Neural cell (in vitro differentiated cells): ENCODE measurements at regions not wholly inside any gene's neighbourhood (a gene's known extent, or its start where the extent isn't known, plus 50 kb on each side); places are given as distances from the start of the nearest gene placed in this dataset.

Experiments
- H2AFZ ChIP-seq: fragments of 200-600, 300-800 bp; sonication (generic), shearing (Covaris generic); 2 replicates; pipeline ENCODE4 v1.6.0; 2014; ENCODE audit warnings: low read depth, mild to moderate bottlenecking, antibody characterized with exemption, low read length, moderate library complexity
- H3F3A ChIP-seq: fragments of 200-600 bp; shearing (Covaris generic); 2 replicates; pipeline ENCODE4 v1.6.1; 2016; ENCODE audit warnings: mild to moderate bottlenecking, moderate library complexity, mixed read lengths, antibody characterized with exemption, low read length; ENCODE audit not compliant: insufficient read depth, poor library complexity, severe bottlenecking
- H3K27ac ChIP-seq: fragments of 200-600, 300-800 bp; sonication (generic), shearing (Covaris generic); 2 replicates; pipeline ENCODE4 v1.5.1; 2014; ENCODE audit warnings: mild to moderate bottlenecking, low read length, moderate library complexity
- H3K27me3 ChIP-seq: fragments of 300-800, 200-600 bp; sonication (generic), shearing (Covaris generic); 2 replicates; pipeline ENCODE4 v1.6.0; 2014; ENCODE audit warnings: mild to moderate bottlenecking, low read depth, low read length, moderate library complexity; ENCODE audit not compliant: insufficient read depth
- H3K36me3 ChIP-seq: fragments of 300-800, 200-600 bp; sonication (generic), shearing (Covaris generic); 2 replicates; pipeline ENCODE4 v1.5.1; 2014; ENCODE audit warnings: mild to moderate bottlenecking, antibody characterized with exemption, low read length, moderate library complexity; ENCODE audit not compliant: insufficient read depth
- H3K4me2 ChIP-seq: fragments of 300-800, 200-600 bp; sonication (generic), shearing (Covaris generic); 2 replicates; pipeline ENCODE4 v1.6.0; 2014; ENCODE audit warnings: mild to moderate bottlenecking, low read length
- H3K4me3 ChIP-seq: fragments of 300-800, 200-600 bp; sonication (generic), shearing (Covaris generic); 2 replicates; pipeline ENCODE4 v1.5.1; 2014; ENCODE audit warnings: mild to moderate bottlenecking, low read length, moderate library complexity
- H3K79me2 ChIP-seq: fragments of 200-600 bp; shearing (Covaris generic); replicated peaks from 2 replicates; pipeline ENCODE4 v1.6.0; 2014; ENCODE audit warnings: mild to moderate bottlenecking, low read length, moderate library complexity; ENCODE audit not compliant: insufficient read depth
- H3K9ac ChIP-seq: fragments of 300-800, 200-600 bp; sonication (generic), shearing (Covaris generic); 2 replicates; pipeline ENCODE4 v1.6.1; 2016; ENCODE audit warnings: mild to moderate bottlenecking, low read length, mixed read lengths
- H3K9me2 ChIP-seq: fragments of 200-600 bp; shearing (Covaris generic); 2 replicates; pipeline ENCODE4 v1.6.1; 2016; ENCODE audit warnings: mild to moderate bottlenecking, low read length, mixed read lengths; ENCODE audit not compliant: insufficient read depth
- H3K9me3 ChIP-seq: fragments of 200-600, 300-800 bp; sonication (generic), shearing (Covaris generic); 2 replicates; pipeline ENCODE4 v1.6.1; 2016; ENCODE audit warnings: mild to moderate bottlenecking, mixed run types, low read length, moderate library complexity, mixed read lengths
- H4K20me1 ChIP-seq: fragments of 200-600 bp; shearing (Covaris generic); 2 replicates; pipeline ENCODE4 v1.6.1; 2016; ENCODE audit warnings: mild to moderate bottlenecking, mixed run types; ENCODE audit not compliant: insufficient read depth
- EP300 ChIP-seq: fragments of 450-650 bp; conservative IDR thresholded peaks from 2 replicates; pipeline ENCODE4 v1.6.1; 2014; ENCODE audit warnings: antibody characterized with exemption, mild to moderate bottlenecking, moderate library complexity; ENCODE audit not compliant: poor library complexity, severe bottlenecking
- EZH2 ChIP-seq: fragments of 200-600, 300-800 bp; shearing (Covaris generic), sonication (generic); IDR thresholded peaks from 2 replicates; pipeline ENCODE4 v1.6.1; 2014; ENCODE audit warnings: antibody characterized with exemption, low read length, borderline replicate concordance, mild to moderate bottlenecking; ENCODE audit not compliant: insufficient read depth, poor library complexity, severe bottlenecking
- MXI1 ChIP-seq: fragments of 450-650 bp; conservative IDR thresholded peaks from 2 replicates; pipeline ENCODE4 v1.6.1; 2014; ENCODE audit warnings: antibody characterized with exemption, mild to moderate bottlenecking; ENCODE audit not compliant: poor library complexity, severe bottlenecking
- POLR2AphosphoS5 ChIP-seq: IDR thresholded peaks from 2 replicates; pipeline ENCODE4 v1.6.1; 2012
- RAD21 ChIP-seq: fragments of 450-650 bp; conservative IDR thresholded peaks from 2 replicates; pipeline ENCODE4 v1.6.1; 2014; ENCODE audit warnings: antibody characterized with exemption, mild to moderate bottlenecking, moderate library complexity
- SMC3 ChIP-seq: fragments of 450-650 bp; conservative IDR thresholded peaks from 2 replicates; pipeline ENCODE4 v1.6.1; 2014; ENCODE audit warnings: antibody characterized with exemption, mild to moderate bottlenecking, moderate library complexity; ENCODE audit not compliant: poor library complexity
- TAF1 ChIP-seq: IDR thresholded peaks from 2 replicates; pipeline ENCODE4 v1.6.1; 2012; ENCODE audit warnings: low read depth
- TF ChIP-seq, protein P1 (sequence below): IDR thresholded peaks from 2 replicates; pipeline ENCODE4 v1.6.1; 2012; ENCODE audit warnings: borderline replicate concordance
- TF ChIP-seq, protein P2 (sequence below): fragments of 450-650 bp; IDR thresholded peaks from 2 replicates; pipeline ENCODE4 v1.5.1; 2014; ENCODE audit warnings: antibody characterized with exemption, mild to moderate bottlenecking, moderate library complexity; ENCODE audit not compliant: poor library complexity, severe bottlenecking

DNA sequence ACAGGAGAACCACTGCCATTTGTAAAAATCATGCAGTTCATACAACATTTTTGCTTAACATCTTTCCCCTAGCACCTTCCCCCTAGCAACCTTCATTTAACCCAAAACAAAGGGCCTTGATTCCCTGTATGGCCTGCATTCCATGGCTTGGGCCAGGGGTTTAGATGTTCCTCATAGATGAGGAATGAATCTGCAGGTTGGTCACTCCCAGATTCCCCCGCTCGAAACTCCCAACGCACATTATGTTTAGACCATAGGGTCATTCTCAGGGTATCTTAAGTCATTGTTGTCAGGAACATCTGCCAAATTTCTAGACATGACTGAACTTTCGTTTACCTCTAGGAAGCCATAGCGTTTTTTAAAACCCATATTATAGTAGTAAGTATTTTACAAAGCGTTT is 282.2 kb upstream of the VLDLR start:
- Histone ChIP-seq H3K4me3 (no peak overlapping the region), H3K9me3 (no peaks in the 10 kb centered on the region), H2AFZ (no peak overlapping the region), H3K36me3 (no peaks in the 10 kb centered on the region), H3K4me2 (no peak overlapping the region), H3K9me2 (no peaks in the 10 kb centered on the region), H3K79me2 (no peaks in the 10 kb centered on the region), H4K20me1 (no peaks in the 10 kb centered on the region), H3K27me3 (no peaks in the 10 kb centered on the region), H3K9ac (no peak overlapping the region), H3K27ac (no peak overlapping the region), H3F3A (no peaks in the 10 kb centered on the region)
- TF ChIP-seq MXI1 (no peak), EP300 (no peak), RAD21 (no peak), SMC3 (no peak), TAF1 (no peak), POLR2AphosphoS5 (no peak), EZH2 (no peak)
- TF ChIP-seq, protein P1, sequence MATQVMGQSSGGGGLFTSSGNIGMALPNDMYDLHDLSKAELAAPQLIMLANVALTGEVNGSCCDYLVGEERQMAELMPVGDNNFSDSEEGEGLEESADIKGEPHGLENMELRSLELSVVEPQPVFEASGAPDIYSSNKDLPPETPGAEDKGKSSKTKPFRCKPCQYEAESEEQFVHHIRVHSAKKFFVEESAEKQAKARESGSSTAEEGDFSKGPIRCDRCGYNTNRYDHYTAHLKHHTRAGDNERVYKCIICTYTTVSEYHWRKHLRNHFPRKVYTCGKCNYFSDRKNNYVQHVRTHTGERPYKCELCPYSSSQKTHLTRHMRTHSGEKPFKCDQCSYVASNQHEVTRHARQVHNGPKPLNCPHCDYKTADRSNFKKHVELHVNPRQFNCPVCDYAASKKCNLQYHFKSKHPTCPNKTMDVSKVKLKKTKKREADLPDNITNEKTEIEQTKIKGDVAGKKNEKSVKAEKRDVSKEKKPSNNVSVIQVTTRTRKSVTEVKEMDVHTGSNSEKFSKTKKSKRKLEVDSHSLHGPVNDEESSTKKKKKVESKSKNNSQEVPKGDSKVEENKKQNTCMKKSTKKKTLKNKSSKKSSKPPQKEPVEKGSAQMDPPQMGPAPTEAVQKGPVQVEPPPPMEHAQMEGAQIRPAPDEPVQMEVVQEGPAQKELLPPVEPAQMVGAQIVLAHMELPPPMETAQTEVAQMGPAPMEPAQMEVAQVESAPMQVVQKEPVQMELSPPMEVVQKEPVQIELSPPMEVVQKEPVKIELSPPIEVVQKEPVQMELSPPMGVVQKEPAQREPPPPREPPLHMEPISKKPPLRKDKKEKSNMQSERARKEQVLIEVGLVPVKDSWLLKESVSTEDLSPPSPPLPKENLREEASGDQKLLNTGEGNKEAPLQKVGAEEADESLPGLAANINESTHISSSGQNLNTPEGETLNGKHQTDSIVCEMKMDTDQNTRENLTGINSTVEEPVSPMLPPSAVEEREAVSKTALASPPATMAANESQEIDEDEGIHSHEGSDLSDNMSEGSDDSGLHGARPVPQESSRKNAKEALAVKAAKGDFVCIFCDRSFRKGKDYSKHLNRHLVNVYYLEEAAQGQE, result no peak
- TF ChIP-seq, protein P2, sequence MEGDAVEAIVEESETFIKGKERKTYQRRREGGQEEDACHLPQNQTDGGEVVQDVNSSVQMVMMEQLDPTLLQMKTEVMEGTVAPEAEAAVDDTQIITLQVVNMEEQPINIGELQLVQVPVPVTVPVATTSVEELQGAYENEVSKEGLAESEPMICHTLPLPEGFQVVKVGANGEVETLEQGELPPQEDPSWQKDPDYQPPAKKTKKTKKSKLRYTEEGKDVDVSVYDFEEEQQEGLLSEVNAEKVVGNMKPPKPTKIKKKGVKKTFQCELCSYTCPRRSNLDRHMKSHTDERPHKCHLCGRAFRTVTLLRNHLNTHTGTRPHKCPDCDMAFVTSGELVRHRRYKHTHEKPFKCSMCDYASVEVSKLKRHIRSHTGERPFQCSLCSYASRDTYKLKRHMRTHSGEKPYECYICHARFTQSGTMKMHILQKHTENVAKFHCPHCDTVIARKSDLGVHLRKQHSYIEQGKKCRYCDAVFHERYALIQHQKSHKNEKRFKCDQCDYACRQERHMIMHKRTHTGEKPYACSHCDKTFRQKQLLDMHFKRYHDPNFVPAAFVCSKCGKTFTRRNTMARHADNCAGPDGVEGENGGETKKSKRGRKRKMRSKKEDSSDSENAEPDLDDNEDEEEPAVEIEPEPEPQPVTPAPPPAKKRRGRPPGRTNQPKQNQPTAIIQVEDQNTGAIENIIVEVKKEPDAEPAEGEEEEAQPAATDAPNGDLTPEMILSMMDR, result no peak

DNA sequence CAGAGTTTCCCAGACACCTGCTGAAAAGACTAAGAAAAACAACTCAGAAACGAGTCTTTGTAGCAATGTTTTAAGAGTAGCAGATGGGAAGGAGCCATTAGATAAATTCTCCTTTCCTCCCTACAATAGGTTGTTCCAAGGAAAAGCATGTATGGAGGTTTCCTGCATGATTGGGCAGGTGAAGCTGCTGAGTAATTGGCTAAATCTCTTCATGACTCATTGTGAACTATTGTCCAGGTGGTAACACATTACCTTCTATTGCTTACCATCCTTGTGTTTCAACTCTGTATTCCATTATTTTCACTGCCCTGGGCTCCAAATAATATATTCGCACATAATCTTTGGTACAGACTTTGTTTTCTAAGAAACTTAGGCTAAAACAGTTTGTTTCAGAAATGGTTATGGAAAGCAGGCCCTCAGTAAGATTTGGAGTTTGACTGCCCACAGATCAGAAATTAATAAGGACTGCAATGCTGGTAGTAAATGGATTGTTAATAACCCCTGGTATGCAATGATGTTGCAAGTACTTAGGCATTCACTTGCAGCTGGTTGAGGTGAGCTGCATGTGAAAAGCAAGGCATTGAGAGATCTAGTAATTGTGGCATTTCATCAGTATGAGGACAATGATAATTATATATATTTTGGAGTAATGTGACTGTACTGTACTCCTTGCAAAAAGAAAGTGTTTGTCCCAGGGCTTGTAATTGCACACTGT is 281.4 kb upstream of the VLDLR start:
- Histone ChIP-seq H3K27ac (no peak overlapping the region), H3K27me3 (no peaks in the 10 kb centered on the region), H4K20me1 (no peaks in the 10 kb centered on the region), H3K9me2 (no peaks in the 10 kb centered on the region), H3K36me3 (no peaks in the 10 kb centered on the region), H3F3A (no peaks in the 10 kb centered on the region), H3K4me2 (no peak overlapping the region), H3K4me3 (no peak overlapping the region), H2AFZ (no peak overlapping the region), H3K9ac (no peak overlapping the region), H3K79me2 (no peaks in the 10 kb centered on the region), H3K9me3 (no peaks in the 10 kb centered on the region)
- TF ChIP-seq EZH2 (no peak), EP300 (no peak), SMC3 (no peak), TAF1 (no peak), RAD21 (no peak), MXI1 (no peak), POLR2AphosphoS5 (no peak)
- TF ChIP-seq, protein P1, result no peak
- TF ChIP-seq, protein P2, result no peak
